GM18519 (cell line): ENCODE measurements at regions not wholly inside any gene's neighbourhood (a gene's known extent, or its start where the extent isn't known, plus 50 kb on each side); places are given as distances from the start of the nearest gene placed in this dataset.
"Not testable (repeated sequence)": the region's sequence is repeated elsewhere in the genome, so short reads cannot be mapped to it uniquely, and the experiment has no call there.

Experiments
- ATAC-seq: cut with Tn5 transposase; IDR thresholded peaks from one replicate; pipeline ENCODE4 v1.9.1; 2021; ENCODE audit warnings: mild to moderate bottlenecking, moderate library complexity; ENCODE audit not compliant: unreplicated experiment, low FRiP score

DNA sequence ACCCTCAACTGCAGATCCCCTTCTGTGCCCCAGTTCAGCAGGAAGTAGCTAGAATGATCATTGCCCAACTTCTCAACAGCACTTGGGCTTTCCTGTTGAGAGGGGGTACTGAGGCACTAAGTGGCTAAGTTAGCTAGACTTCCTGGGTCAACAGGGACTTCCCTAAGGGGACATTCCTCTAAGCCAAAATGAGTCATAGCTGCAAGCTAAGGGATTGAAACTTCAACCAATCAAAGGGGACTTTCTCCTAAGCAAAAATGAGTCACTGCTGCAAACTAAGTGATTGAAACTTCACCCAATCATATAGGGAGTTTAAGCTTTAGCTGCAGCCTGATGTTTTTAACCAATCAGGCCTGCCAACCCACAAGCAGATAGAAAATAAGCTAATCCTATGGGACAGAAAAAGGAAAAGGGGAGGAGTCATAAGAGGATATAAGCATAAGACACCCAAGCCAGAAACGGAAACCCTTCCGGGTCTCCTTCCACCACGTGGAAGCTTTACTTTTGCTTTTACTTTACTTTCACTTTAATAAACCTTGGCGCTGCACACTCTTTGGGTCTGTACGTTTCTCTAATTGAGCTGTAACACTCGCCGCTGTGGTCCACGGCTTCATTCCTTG, 659.0 kb upstream of the HS3ST5 start:
- ATAC-seq, result no peak

DNA sequence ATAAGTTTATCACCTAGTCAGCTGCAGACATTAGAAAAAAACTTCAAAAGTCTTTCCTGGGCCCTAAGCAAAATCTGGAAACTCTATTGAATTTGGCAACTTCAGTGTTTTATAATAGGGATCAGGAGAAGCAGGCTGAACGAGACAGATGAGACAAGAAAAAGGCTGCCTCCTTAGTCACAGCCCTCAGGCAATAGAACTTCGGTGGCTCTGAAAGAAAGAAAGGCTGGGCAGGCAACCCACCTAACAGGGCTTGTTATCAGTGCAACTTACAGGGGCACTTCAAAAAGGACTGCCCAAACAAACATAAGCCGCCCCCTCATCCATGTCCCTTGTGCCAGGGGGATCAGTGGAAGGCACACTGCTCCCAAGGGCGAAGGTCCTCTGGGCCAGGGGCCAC, 657.9 kb upstream of the HS3ST5 start:
- no peak for ATAC-seq

DNA sequence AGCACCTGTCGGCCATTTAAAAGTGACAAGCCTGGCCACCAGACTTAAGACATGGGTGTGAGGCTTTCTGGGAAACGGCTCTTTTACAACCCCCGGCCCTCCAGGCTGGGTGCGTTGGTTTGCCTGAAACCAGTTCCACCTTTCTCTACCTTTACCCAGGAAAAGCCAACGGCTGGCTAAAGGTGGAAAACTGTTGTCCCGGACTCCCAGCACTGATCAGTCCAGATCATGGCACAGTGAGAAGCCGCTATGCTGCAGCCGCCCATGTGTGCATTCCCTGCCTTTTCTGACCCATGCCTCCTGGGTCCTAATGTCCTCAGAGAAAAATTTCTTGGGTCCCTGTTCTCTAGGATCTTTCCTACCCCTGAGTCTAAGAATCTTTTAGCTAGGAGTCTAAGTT, 655.7 kb upstream of the HS3ST5 start:
- no peak for ATAC-seq

DNA sequence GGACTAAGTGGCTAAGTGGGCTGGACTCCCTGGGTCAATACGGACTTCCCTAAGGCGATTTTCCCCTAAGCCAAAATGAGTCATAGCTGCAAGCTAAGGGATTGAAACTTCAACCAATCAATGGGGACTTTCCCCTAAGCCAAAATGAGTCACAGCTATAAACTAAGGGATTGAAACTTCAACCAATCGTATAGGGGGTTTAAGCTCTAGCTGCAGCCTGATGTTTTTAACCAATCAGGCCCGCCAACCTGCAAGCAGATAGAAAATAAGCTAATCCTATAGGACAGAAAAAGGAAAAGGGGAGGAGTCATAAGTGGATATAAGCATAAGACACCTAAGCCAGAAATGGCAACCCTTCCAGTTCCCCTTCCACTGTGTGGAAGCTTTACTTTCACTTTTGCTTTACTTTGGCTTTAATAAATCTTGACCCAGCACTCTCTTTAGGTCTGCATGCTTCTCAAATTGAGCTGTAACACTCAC, 655.0 kb upstream of the HS3ST5 start:
- peak; percentile 34 for ATAC-seq

DNA sequence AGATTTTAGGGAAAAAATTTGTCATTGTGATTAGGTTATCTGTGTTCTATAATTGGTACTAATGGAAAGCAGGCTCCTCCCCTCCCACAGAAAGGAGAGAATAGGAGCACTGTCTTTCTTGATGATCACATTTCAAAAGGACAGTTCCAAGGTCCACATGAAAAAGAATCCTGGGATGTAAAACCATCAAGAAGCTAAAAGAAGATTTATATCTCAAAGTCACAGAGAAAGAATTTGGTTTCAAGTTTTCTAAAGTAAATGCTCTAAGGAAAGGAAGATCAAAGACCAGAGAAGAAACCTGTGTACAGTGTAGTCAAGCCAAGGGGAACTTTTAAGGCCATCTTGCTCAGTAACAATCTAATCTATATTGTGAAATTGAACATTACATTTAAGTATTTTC, 652.7 kb upstream of the HS3ST5 start:
- ATAC-seq, result no peak

DNA sequence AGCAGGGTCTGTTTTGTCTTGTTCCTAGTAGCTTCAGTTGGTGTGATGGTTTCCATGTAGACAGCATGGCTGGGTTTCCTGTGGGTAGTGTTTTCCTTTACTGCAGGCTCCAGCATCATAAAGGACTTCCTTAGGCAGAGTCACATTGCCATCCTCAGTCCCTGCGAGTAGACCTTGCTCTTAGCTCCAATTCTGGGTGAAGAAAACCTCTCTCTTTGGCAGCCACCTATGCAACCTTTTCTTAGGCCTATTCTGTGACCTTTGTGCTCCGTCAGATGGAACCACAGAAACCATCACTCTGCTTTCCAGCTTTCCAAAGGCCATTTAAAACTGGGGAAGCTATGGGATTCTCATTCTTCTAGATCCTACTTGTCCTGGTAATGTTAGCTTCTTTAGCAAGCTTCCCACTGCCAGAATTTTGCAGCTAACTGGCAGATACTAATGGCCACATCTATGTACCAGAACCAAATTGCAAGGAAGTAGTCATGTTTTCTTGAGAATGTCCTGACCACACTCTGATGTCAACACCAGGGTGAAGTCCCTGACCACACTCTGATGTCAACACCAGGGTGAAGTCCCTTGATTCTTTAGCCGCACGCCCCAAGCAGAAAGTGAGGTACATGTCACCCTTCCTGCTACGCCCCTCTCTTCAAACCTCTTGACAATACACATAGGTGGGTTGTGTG, 646.6 kb upstream of the HS3ST5 start:
- peak; percentile 94 for ATAC-seq

DNA sequence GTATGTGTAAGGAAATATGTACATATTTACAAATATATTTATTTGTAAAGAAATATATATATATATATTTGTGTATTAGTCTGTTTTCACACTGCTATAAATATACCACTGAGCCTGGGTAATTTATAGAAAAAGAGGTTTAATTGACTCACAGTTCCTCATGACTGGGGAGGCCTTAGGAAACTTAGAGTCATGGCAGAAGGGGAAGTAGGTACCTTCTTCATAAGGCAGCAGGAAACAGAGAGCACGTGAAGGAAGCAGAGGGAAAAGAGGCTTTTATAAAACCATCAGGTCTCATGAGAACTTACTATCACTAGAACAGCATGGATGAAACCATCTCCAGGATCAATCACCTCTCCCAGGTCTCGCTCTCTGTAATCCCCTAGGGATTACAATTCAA, 644.5 kb upstream of the HS3ST5 start:
- ATAC-seq, result no peak

DNA sequence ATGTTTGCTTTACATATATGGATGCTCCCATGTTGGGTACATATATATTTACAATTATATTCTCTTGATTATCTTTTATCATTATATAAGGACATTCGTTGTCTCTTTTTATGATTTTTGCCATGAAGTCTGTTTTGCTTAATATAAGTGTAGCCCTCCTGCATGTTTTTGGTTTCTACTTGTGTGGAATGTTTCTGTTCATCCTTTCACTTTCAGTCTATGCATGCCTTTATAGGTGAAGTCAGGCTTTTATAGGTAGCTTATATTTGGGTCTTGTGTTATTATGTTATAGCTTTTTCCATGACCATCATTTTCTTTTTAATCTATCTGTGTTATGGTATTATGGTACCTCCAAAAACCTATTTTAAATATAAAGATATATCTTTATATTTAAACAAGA, 612.5 kb upstream of the HS3ST5 start:
- ATAC-seq, result peak; percentile 59

DNA sequence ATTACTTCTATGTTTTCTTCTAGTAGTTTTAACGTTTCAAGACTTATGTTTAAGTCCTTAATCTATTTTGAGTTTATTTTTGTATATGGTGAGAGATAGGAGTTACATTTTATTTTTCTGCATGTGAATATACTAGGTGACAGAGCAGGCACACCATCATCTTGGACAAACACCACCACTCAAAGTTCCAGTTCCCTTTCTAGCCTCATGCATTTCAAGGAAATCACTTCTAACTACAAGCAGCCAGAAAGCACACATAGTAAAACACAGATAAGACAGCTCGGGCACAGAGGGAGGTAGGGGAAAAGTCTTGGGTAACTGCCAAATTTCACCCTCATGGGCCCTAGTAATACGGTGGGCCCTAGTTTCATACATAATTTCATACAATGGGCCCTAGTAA, 609.4 kb upstream of the HS3ST5 start:
- no peak for ATAC-seq

DNA sequence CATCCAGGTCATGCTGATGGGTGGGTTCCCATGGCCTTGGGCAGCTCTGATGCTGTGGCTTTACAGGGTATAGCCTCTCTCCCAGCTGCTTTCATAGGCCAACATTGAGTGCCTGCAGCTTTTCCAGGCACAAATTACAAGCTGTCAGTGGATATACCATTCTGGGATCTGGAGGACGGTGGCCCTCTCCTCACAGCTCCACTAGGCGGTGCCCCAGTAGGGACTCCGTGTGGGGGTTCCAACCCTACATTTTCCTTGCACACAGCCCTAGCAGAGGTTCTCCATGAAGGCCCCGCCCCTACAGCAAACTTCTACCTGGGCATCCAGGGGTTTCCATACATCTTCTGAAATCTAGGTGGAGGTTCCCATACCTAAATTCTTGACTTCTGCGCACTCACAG, 602.6 kb upstream of the HS3ST5 start:
- no peak for ATAC-seq

DNA sequence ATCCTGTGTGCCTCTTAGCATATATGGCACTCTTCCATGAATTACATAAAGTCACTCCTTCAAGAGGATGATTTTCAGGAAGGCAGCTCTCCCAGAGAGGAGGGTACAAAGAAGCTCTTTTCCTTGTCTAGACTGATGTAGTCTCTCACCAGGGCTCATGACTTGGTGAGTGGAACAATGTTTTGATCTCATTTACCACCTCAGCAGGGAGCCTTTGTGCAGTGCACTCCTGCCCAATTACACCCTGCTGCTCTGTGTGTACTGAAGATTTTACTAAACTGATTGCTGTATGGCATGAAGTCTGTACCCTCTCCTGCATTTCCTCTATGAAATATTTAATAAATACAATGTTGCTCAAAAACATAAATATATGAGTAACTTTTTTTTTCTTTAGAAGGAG, 598.3 kb upstream of the HS3ST5 start:
- ATAC-seq, result no peak

DNA sequence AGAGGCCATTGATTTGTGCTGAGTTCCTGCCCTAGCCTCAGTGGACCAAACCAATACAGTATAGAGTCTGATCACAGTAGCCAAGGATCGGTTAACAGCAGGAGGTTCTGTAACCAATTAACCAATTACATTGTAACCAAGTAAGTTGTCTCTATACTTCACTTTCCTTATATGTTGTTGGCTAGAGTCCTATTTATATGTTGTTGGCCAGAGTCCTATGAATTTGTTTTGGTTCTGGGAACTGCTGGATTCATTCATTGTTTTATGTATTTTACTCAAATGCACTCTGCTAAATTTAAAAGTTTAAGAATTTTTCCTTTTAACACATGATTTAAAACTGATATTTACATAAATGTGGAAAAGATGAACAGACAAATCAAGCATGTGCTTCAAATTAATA, 597.4 kb upstream of the HS3ST5 start:
- no peak for ATAC-seq

DNA sequence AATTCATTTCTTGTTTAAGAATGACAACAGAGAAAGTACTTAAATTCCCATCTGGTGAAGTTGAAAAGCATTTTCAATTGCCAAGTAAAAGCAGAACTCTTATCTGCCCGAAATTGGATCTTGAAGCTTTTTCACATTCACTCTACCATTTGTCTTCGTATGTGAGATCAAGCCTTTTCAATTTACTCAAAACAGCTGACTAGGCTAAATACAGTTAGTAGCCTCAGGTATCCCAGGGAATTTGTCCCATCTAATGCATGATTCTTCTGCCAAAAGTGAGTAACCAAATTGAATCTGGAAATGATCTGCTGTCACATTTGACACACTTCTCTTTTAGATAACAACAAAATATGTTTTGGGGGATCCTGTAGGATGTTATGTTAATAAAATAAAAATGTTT, 596.8 kb upstream of the HS3ST5 start:
- ATAC-seq, result no peak

DNA sequence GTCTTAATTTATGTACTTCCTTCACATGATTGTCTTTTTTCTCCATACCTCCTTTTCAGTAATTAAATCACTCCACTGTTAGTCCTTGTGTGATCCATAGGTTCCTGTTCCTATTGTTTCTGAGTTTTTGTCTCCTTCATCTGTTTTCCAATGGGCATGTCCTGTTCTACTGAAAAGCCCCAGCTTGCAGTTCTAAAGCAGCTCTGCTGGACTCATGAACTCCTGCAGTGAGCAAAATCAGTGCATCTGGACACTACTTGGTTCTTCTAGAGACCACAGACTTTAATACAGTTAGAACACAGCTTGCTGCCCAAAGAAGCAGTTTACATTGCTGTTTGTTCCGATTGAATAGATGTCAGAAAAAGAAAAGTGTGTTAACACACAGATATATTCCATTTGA, 593.3 kb upstream of the HS3ST5 start:
- ATAC-seq, result no peak

DNA sequence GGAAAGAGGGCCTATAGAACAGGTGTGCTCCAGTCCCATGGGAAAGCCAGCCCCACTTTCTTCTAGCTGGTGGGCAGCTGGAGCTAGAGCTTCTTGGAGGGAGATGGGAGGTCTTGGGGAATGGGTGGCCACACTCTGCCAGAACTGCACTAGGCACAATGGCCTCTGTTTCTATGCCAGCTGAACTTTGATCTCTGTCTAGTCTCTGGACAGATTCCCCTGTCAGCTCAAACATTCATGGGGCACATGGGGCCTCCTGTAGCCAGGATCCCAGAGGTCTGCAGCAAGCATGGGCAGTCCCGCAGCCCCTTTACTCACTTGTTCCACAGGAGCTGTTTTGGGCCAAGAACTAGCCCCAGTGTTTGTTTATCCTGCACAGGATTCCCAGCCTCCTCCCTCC, 591.3 kb upstream of the HS3ST5 start:
- ATAC-seq, result no peak

DNA sequence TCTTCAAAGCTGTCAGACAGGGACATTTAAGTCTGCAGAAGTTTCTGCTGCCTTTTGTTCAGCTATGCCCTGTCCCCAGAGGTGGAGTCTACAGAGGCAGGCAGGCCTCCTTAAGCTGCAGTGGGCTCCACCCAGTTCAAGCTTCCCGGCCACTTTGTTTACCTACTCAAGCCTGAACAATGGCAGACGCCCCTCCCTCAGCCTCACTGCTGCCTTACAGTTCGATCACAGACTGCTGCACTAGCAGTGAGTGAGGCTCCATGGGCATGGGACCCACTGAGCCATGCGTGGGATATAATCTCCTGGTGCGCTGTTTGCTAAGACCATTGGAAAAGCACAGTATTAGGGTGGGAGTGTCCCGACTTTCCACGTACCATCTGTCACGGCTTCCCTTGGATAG, 585.9 kb upstream of the HS3ST5 start:
- not testable (repeated sequence) for ATAC-seq

DNA sequence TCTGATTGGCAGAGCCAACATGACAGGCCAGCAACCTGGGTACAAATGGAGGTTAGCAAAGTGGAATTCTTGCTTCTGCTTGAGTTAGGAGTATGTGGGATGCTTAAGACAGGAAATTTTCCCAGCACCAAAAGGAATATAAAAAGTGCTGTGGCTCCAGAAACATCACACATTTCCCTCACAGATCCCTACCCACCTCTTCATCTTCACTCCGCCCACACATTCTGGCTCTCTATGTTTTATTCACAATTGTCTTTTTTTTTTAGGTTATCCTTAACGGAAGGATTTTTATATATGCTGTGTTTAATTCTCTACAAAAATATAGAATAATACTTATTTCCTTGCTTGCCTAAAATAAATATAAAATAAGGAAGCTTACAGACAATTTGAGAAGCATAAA, 563.3 kb upstream of the HS3ST5 start:
- ATAC-seq, result no peak

DNA sequence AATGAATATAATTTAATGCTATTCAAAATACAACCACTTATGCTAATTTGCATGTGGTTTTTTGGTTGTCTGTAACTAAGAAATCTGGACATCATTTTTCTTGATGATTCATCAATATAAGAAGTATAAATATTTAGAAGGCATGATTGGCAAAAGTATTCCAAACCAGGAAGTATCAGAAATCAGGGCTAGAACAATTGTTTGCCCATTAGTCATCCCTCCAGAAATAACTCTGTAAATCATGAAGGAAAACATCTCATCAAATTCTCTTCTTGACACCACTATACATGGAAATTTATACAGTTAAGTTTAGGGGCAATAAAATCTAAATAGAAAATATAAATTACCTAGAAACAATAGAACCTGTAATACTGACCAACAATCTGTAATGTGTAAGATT, 554.7 kb upstream of the HS3ST5 start:
- no peak for ATAC-seq

DNA sequence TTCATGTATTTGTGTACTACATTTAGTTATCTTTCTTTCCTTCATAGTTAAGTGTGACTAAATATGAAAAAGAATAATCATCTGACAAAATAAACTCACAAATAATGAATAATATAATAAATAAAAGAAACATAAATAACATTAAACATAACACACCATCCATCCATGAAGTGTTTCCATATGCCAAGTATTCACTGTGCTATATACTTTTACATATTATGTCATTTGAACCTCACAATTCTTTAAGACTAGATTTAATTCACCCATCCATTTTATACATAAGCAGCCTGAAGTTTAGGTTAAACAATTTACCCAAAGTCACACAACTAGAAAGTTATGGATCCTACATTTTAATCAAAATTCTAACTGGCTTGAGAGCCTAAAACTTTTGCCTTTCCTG, 549.4 kb upstream of the HS3ST5 start:
- no peak for ATAC-seq

DNA sequence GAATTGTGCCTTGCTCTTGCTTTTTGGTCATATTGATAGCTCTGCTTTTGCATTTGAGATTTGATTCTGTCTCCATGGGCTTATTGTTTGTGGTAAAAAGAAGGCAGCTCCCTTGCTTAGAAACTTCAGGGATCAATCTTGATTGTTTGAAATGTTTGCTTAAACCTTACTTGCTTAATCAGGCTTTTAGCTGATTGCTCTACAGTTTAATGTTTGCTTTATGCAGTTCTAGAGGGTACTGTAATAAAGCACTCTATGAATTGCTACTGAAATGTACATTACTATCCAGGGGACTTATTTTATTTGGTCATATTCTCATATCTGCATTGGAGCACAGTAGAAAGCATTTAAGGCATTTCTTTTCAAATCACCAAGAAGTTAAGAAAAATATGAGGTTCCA, 545.4 kb upstream of the HS3ST5 start:
- ATAC-seq, result no peak

DNA sequence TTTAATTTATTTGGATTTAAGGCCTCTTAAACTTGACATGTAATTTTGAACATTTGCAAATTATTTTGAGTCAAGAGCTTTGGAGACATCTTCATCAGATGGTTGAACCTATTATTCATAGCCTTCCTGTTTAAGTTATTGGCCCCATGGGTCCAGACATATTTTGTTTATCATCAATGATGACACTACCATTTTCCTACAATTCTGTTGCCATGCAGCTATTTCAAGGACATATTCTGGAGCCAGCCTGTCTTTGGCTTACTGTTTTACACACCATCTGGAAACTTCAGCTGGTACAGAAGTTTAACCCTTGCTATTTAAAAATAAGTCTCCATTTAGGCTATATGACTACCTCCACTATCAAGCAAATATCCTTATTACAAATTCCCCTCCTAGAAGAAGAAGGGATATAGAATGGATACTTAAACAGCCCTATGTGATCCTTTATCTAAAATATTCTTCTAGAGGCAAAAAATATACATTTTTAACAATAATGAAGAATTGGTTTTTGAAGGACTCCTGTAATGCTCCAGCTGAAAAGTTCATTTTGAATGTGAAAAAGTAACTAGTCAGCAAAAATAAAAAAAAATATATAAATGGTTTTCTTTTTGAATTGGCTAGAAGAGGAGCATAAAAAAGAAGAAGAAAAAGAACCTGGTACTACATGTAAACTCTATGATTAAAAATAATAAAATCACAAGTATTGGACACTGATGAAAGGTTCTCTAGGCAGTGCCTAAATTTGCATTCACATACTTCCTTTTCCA, 544.0 kb upstream of the HS3ST5 start:
- no peak for ATAC-seq

DNA sequence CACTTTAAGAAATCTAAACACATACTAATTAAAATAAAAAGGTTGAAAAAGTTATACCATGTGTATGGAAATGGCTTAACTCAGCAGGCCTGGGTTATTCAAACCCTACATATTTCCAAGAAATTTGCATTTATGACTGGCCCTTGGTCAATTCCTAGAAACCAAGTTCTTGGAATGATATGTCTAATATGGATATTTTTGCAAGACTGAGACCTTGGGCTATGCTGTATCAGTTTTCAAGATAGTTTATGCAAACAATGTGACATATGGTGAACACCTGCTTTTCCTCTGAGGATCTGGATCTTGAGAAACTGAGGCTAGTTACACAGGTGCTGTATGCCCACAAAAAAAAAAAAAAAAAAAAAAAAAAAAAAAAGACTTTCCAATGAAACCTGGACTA, 536.9 kb upstream of the HS3ST5 start:
- ATAC-seq, result no peak
